Neural progenitor cell (in vitro differentiated cells): ENCODE measurements at regions not wholly inside any gene's neighbourhood (a gene's known extent, or its start where the extent isn't known, plus 50 kb on each side); places are given as distances from the start of the nearest gene placed in this dataset.

Experiments used
- DNase-seq: peaks from one replicate; pipeline ENCODE4 v3.0.0-alpha.2; 2016; ENCODE audit warnings: low spot score
- H2AFZ ChIP-seq: fragments of 200-600 bp; sonication (generic); replicated peaks from 2 replicates; pipeline ENCODE4 v1.6.1; 2016; ENCODE audit warnings: antibody characterized with exemption
- H3F3A ChIP-seq: fragments of 200-600 bp; sonication (generic); 2 replicates; pipeline ENCODE4 v1.6.1; 2016; ENCODE audit warnings: antibody characterized with exemption, low read depth
- H3K27ac ChIP-seq: fragments of 200-600 bp; sonication (generic); 2 replicates; pipeline ENCODE4 v1.5.1; 2016; ENCODE audit warnings: mild to moderate bottlenecking
- H3K27me3 ChIP-seq: fragments of 200-600 bp; sonication (generic); 2 replicates; pipeline ENCODE4 v1.6.1; 2016; ENCODE audit warnings: mild to moderate bottlenecking, moderate library complexity
- H3K36me3 ChIP-seq: fragments of 200-600 bp; sonication (generic); 2 replicates; pipeline ENCODE4 v1.5.1; 2016
- H3K4me1 ChIP-seq: fragments of 200-600 bp; sonication (generic); 2 replicates; pipeline ENCODE4 v1.6.1; 2016; ENCODE audit warnings: mixed run types
- H3K4me2 ChIP-seq: fragments of 200-600 bp; sonication (generic); 2 replicates; pipeline ENCODE4 v1.6.1; 2016
- H3K4me3 ChIP-seq: fragments of 200-600 bp; sonication (generic); 2 replicates; pipeline ENCODE4 v1.5.1; 2016
- H3K79me2 ChIP-seq: fragments of 200-600 bp; sonication (generic); 2 replicates; pipeline ENCODE4 v1.6.1; 2016; ENCODE audit warnings: low read depth
- H3K9ac ChIP-seq: fragments of 200-600 bp; sonication (generic); 2 replicates; pipeline ENCODE4 v1.6.1; 2016
- H3K9me3 ChIP-seq: fragments of 200-600 bp; sonication (generic); 2 replicates; pipeline ENCODE4 v1.5.1; 2016; ENCODE audit warnings: low read depth
- H4K20me1 ChIP-seq: fragments of 200-600 bp; sonication (generic); 2 replicates; pipeline ENCODE4 v1.6.1; 2016; ENCODE audit warnings: low read depth
- H3K27ac Mint-ChIP-seq: 3 replicates; pipeline ENCODE4 v1.8.0; 2021; ENCODE audit warnings: mixed read lengths
- H3K27me3 Mint-ChIP-seq: 2 replicates; pipeline ENCODE4 v1.8.0; 2022; ENCODE audit warnings: low read depth, mild to moderate bottlenecking, inconsistent platforms, moderate library complexity, mixed read lengths; ENCODE audit not compliant: insufficient read depth
- H3K36me3 Mint-ChIP-seq: 3 replicates; pipeline ENCODE4 v1.8.0; 2021; ENCODE audit warnings: mixed read lengths
- H3K4me1 Mint-ChIP-seq: 3 replicates; pipeline ENCODE4 v1.8.0; 2021; ENCODE audit warnings: mixed read lengths
- H3K4me3 Mint-ChIP-seq: 3 replicates; pipeline ENCODE4 v1.8.0; 2021; ENCODE audit warnings: mild to moderate bottlenecking, moderate library complexity, mixed read lengths
- H3K9me3 Mint-ChIP-seq: 3 replicates; pipeline ENCODE4 v1.8.0; 2020; ENCODE audit warnings: mixed read lengths
- CTCF ChIP-seq: fragments of 200-600 bp; sonication (generic); IDR thresholded peaks from 2 replicates; pipeline ENCODE4 v1.5.1; 2017; ENCODE audit warnings: antibody characterized with exemption, mild to moderate bottlenecking
- EZH2 ChIP-seq: fragments of 200-600 bp; sonication (generic); IDR thresholded peaks from 2 replicates; pipeline ENCODE4 v1.6.1; 2017; ENCODE audit warnings: antibody characterized with exemption, mild to moderate bottlenecking, moderate library complexity
- EZH2phosphoT487 ChIP-seq: fragments of 200-600 bp; sonication (generic); IDR thresholded peaks from 2 replicates; pipeline ENCODE4 v1.6.1; 2017; ENCODE audit warnings: antibody characterized with exemption

GRCh38 chr14:71687166-71687831 lies 244.9 kb upstream of the RGS6 start:
- Histone ChIP-seq H3K9ac (no peak overlapping the region), H3K36me3 (no peaks in the 10 kb centered on the region), H3K4me2 (no peak overlapping the region), H3K79me2 (no peaks in the 10 kb centered on the region), H4K20me1 (no peaks in the 10 kb centered on the region), H2AFZ (no peak overlapping the region), H3K4me1 (no peaks in the 10 kb centered on the region), H3K27ac (no peak overlapping the region), H3K4me3 (no peak overlapping the region), H3K9me3 (no peaks in the 10 kb centered on the region), H3K27me3 (no peaks in the 10 kb centered on the region), H3F3A (no peaks in the 10 kb centered on the region)
- no peaks in the 10 kb centered on the region for H3K4me1 Mint-ChIP-seq
- H3K4me3 Mint-ChIP-seq = no peak overlapping the region
- H3K9me3 Mint-ChIP-seq = no peaks in the 10 kb centered on the region
- no peak for TF ChIP-seq EZH2phosphoT487
- no peak for TF ChIP-seq CTCF
- no peak for TF ChIP-seq EZH2
- peaks cover 34% of the 10 kb centered on the region for H3K36me3 Mint-ChIP-seq
- H3K27ac Mint-ChIP-seq = no peak overlapping the region
- no peak for DNase-seq
- H3K27me3 Mint-ChIP-seq = peaks cover 2% of the 10 kb centered on the region

- no peaks in the 10 kb centered on the region for H3K9me3 Mint-ChIP-seq
- Histone ChIP-seq H3K79me2 (no peaks in the 10 kb centered on the region), H3K4me1 (no peaks in the 10 kb centered on the region), H3K4me2 (no peak overlapping the region), H3K36me3 (no peaks in the 10 kb centered on the region), H3K9me3 (no peaks in the 10 kb centered on the region), H3K4me3 (no peak overlapping the region), H2AFZ (no peak overlapping the region), H3K9ac (no peak overlapping the region), H3K27ac (no peak overlapping the region), H4K20me1 (no peaks in the 10 kb centered on the region), H3F3A (no peaks in the 10 kb centered on the region), H3K27me3 (no peaks in the 10 kb centered on the region)
- H3K4me1 Mint-ChIP-seq = no peaks in the 10 kb centered on the region
- TF ChIP-seq CTCF (no peak), EZH2 (no peak), EZH2phosphoT487 (no peak)
- no peak overlapping the region for H3K27ac Mint-ChIP-seq
- DNase-seq = no peak
- H3K36me3 Mint-ChIP-seq = peaks cover 34% of the 10 kb centered on the region
- peaks cover 2% of the 10 kb centered on the region for H3K27me3 Mint-ChIP-seq
- no peak overlapping the region for H3K4me3 Mint-ChIP-seq
Observed at GRCh38 chr14:71688576-71688975, 243.7 kb upstream of the RGS6 start.

GRCh38 chr14:71690478-71690877 lies 241.8 kb upstream of the RGS6 start:
- H3K27ac Mint-ChIP-seq = no peak overlapping the region
- TF ChIP-seq EZH2phosphoT487 (no peak), CTCF (no peak), EZH2 (no peak)
- Histone ChIP-seq H2AFZ (no peak overlapping the region), H3K79me2 (no peaks in the 10 kb centered on the region), H4K20me1 (no peaks in the 10 kb centered on the region), H3K4me2 (no peak overlapping the region), H3K4me1 (no peaks in the 10 kb centered on the region), H3F3A (no peaks in the 10 kb centered on the region), H3K9ac (no peak overlapping the region), H3K27me3 (no peaks in the 10 kb centered on the region), H3K4me3 (no peak overlapping the region), H3K36me3 (no peaks in the 10 kb centered on the region), H3K27ac (no peak overlapping the region), H3K9me3 (no peaks in the 10 kb centered on the region)
- DNase-seq = no peak
- no peaks in the 10 kb centered on the region for H3K4me1 Mint-ChIP-seq
- H3K27me3 Mint-ChIP-seq = no peaks in the 10 kb centered on the region
- H3K9me3 Mint-ChIP-seq = no peaks in the 10 kb centered on the region
- H3K36me3 Mint-ChIP-seq = peaks cover 21% of the 10 kb centered on the region
- H3K4me3 Mint-ChIP-seq = no peak overlapping the region
